Brain microvascular endothelial cell (primary cell): ENCODE measurements at regions not wholly inside any gene's neighbourhood (a gene's known extent, or its start where the extent isn't known, plus 50 kb on each side); places are given as distances from the start of the nearest gene placed in this dataset.

Source experiments
- DNase-seq: peaks from one replicate; pipeline ENCODE4 v3.0.0-alpha.2; 2020
- H3K27ac ChIP-seq: fragments of 250-450 bp; sonication (Bioruptor Pico); 2 replicates; pipeline ENCODE4 v1.5.1; 2020; ENCODE audit warnings: mild to moderate bottlenecking, moderate library complexity
- H3K27me3 ChIP-seq: fragments of 250-450 bp; sonication (Bioruptor Pico); replicated peaks from 2 replicates; pipeline ENCODE4 v1.5.1; 2020; ENCODE audit warnings: mild to moderate bottlenecking
- H3K36me3 ChIP-seq: fragments of 250-450 bp; sonication (Bioruptor Pico); replicated peaks from 2 replicates; pipeline ENCODE4 v1.5.1; 2020; ENCODE audit warnings: mild to moderate bottlenecking
- H3K4me3 ChIP-seq: 2 replicates; pipeline ENCODE4 v1.5.1; 2011; ENCODE audit warnings: low read depth, mild to moderate bottlenecking, control low read depth, low read length, moderate library complexity
- in situ Hi-C: cut with HindIII; loops from 2 replicates; pipeline ENCODE4 v1.10.0; 2017; ENCODE audit warnings: low sequenced_read_pairs, low pct_ligation_motif_present
- TF ChIP-seq, protein P1 (sequence below): IDR thresholded peaks from 2 replicates; pipeline ENCODE4 v1.5.1; 2011; ENCODE audit warnings: low read depth, mild to moderate bottlenecking, moderate library complexity, low read length, control low read depth, inconsistent platforms; ENCODE audit errors: missing control alignments

DNA sequence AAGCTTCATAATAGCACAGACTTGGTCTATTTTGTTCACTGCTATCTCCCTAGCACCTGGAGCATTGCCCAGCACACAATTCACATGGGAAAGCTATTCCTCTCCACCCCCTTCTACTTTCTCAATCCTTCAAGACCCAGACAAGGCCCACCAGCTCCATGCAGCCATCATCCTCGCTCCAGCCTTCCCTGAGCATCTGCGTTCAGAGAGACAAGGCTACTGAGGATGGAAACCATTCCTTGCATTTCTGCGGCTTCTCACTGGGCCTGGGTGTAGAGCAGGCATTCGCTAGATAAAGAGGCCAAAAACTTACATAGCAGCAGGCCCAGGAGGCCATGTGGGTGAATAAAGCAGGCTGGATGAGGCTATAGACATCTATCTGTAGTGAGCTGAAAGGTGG lies 530.8 kb downstream of the BUD13 start:
- in situ Hi-C loops = no loop called here
- DNase-seq = no peak
- no peak overlapping the region for H3K4me3 ChIP-seq

DNA sequence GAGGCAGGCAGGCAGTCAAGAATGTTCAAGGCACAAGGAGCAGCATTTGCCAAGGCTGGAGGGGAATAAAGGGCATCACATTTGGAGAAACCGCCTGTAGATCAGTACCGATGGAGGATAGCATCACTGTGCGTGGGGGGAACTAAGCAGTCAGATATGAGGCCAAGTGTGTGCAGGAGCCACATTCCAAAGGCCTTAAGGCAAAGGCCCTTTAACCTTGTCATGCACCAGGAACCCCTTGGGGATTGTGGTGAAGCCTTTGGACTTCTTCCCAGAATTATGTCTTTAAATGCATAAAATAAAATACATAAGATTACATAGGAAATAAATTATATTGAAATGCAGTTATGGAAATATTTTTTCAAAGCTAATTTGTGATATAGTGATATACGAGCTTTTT lies 532.1 kb downstream of the BUD13 start:
- DNase-seq = no peak
- TF ChIP-seq, protein P1, sequence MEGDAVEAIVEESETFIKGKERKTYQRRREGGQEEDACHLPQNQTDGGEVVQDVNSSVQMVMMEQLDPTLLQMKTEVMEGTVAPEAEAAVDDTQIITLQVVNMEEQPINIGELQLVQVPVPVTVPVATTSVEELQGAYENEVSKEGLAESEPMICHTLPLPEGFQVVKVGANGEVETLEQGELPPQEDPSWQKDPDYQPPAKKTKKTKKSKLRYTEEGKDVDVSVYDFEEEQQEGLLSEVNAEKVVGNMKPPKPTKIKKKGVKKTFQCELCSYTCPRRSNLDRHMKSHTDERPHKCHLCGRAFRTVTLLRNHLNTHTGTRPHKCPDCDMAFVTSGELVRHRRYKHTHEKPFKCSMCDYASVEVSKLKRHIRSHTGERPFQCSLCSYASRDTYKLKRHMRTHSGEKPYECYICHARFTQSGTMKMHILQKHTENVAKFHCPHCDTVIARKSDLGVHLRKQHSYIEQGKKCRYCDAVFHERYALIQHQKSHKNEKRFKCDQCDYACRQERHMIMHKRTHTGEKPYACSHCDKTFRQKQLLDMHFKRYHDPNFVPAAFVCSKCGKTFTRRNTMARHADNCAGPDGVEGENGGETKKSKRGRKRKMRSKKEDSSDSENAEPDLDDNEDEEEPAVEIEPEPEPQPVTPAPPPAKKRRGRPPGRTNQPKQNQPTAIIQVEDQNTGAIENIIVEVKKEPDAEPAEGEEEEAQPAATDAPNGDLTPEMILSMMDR = no peak
- Histone ChIP-seq H3K36me3 (no peaks in the 10 kb centered on the region), H3K4me3 (no peak overlapping the region), H3K27ac (no peak overlapping the region), H3K27me3 (no peaks in the 10 kb centered on the region)
- in situ Hi-C loops = no loop called here

More for the DNA sequence above, 530.8 kb downstream of the BUD13 start:
- no peak overlapping the region for H3K27ac ChIP-seq
- no peaks in the 10 kb centered on the region for H3K36me3 ChIP-seq
- no peaks in the 10 kb centered on the region for H3K27me3 ChIP-seq
- TF ChIP-seq, protein P1 = no peak

DNA sequence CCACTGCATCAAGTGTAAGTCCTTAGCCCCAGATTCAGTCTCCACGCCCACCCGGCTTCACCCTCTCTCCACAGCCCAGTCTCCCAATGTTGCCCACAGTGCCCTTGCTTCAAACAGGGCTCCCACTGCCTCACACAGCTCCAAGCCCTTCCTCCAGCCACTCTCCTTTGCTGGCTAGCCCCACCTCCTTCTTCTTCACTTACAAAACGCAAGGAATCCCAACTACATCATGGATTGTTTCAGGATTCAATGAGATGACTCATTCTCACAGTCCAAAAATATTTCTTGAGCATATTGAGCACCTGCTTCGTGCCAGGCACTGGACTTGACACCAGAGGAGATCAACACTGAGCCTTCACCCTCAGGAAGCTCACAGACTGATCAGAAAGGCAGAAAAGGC lies 533.5 kb downstream of the BUD13 start:
- H3K36me3 ChIP-seq = no peaks in the 10 kb centered on the region
- in situ Hi-C loops = no loop called here
- H3K4me3 ChIP-seq = no peak overlapping the region
- DNase-seq = no peak
- no peaks in the 10 kb centered on the region for H3K27me3 ChIP-seq
- H3K27ac ChIP-seq = no peak overlapping the region
- TF ChIP-seq, protein P1 = no peak

DNA sequence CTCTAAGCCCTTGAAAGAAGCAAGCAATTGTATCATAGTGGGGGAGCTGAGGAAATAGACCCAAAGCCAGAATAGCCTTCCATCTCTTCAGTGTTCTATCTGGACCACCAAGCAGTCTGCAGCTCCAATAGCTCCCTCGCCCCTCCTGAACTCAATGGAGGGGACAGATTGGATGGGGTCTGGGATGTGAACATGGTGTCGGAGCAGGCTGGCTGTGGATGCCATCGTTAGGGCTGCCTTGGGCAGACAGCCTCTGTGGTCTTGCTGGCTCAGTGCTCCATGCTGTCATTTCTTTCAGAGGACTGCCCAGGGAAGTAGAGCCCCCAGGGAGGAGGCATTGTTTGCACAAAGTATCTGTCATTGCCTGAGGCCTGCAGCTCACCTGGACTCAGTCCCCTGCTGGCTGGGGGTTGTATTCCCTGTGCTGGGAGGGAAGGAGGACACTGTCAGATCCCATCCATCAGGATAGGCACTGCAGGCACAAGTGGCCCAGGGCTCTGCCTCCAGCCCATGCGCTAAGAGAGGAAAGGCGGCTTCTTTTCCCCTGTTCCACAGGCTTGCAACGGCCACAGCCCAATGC lies 537.7 kb downstream of the BUD13 start:
- TF ChIP-seq, protein P1 = no peak
- no peak for DNase-seq
- Histone ChIP-seq H3K27me3 (no peaks in the 10 kb centered on the region), H3K36me3 (no peaks in the 10 kb centered on the region), H3K4me3 (no peak overlapping the region), H3K27ac (no peak overlapping the region)
- in situ Hi-C loops = no loop called here

DNA sequence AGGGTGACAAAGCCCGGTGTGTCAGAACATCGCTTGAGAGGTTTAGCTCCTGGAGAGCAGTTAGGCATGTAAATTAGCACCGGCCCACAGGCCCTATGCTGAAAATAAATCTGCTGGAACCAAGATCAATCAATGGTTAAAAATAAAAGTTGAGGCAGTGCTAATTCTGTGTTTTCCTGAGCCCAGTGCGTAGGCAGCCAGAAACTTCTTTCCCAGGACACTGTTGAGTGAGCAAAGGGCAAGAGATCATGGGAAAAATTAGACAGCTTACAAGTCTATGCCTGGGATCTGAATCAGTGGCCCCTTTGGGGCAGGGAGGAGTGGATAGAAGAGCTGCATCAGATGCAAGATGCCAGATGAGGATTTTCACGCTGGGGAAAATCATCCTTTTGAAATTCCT lies 539.2 kb downstream of the BUD13 start:
- Histone ChIP-seq H3K36me3 (no peaks in the 10 kb centered on the region), H3K4me3 (no peak overlapping the region), H3K27ac (no peak overlapping the region), H3K27me3 (no peaks in the 10 kb centered on the region)
- no peak for DNase-seq
- in situ Hi-C loops = no loop called here
- TF ChIP-seq, protein P1 = no peak

DNA sequence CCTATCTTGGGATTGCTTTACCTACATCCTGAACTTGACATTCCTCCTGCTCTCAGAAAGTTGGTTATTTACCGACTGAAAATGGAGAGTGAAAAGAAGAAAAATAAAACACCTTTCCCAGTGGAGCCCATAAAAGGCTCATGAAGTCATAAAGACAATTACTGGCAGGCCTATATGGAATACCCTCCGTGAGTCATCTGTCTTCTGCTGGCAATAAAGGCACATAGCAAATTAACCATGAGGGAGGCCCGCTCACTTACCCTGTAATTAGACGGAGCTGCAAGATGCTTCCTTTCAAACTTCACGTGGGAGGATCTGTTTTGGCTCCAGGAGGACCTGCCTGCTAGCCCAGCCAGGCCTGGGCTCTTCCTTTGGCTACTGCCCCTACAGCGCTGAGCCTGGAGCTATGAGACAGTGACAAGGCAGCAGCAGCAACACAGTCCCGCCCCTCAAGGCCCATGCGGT lies 540.4 kb downstream of the BUD13 start:
- H3K36me3 ChIP-seq = no peaks in the 10 kb centered on the region
- TF ChIP-seq, protein P1 = no peak
- DNase-seq = no peak
- in situ Hi-C loops = no loop called here
- H3K27me3 ChIP-seq = no peaks in the 10 kb centered on the region
- no peak overlapping the region for H3K27ac ChIP-seq
- no peak overlapping the region for H3K4me3 ChIP-seq
